Peyer's patch (tissue), 4 donors: ENCODE measurements at regions not wholly inside any gene's neighbourhood (a gene's known extent, or its start where the extent isn't known, plus 50 kb on each side); places are given as distances from the start of the nearest gene placed in this dataset.
A peak's percentile ranks its signal among the peaks of the same experiment; 100 is the strongest.

Experiments used
- DNase-seq, 3 donors: peaks; one replicate each; pipeline ENCODE4 v3.0.0-alpha.2; 2017 to 2019
- H3K27ac ChIP-seq, 4 donors: fragments of 200-600 bp; sonication (generic); one replicate each; pipeline ENCODE4 v1.5.1; 2016 to 2019
- H3K27me3 ChIP-seq, 2 donors: fragments of 200-600 bp; sonication (generic); one replicate each; pipeline ENCODE4 v1.5.1; 2019
- H3K36me3 ChIP-seq, 3 donors: fragments of 200-600 bp; sonication (generic); one replicate each; pipeline ENCODE4 v1.5.1; 2016 to 2019
- H3K4me1 ChIP-seq, 4 donors: fragments of 200-600 bp; sonication (generic); one replicate each; pipeline ENCODE4 v1.5.1; 2016 to 2019
- H3K4me3 ChIP-seq, 4 donors: fragments of 200-600 bp; sonication (generic); 1 replicate in 3 of 4; 2 replicates in 1 of 4; pipeline ENCODE4 v1.5.1; 2016 to 2019; ENCODE audit warnings: mild to moderate bottlenecking in 1 of 4
- H3K9me3 ChIP-seq, 4 donors: fragments of 200-600 bp; sonication (generic); one replicate each; pipeline ENCODE4 v1.5.1; 2016 to 2019; ENCODE audit warnings: mild to moderate bottlenecking in 1 of 4
- CTCF ChIP-seq, 6 experiments: fragments of 450-650 bp in 4 of 6; fragments of 200-600 bp in 2 of 6; sonication (generic) in 1 of 6; IDR thresholded peaks; one replicate each; pipeline ENCODE4 v1.5.1; 2017 to 2019; ENCODE audit warnings: antibody characterized with exemption in 6 of 6, mild to moderate bottlenecking in 3 of 6, moderate library complexity in 1 of 6
- POLR2A ChIP-seq, 2 donors: fragments of 450-650 bp; IDR thresholded peaks; one replicate each; pipeline ENCODE4 v1.5.1; 2017; ENCODE audit warnings: antibody characterized with exemption in 2 of 2, mild to moderate bottlenecking in 2 of 2, moderate library complexity in 2 of 2

DNA sequence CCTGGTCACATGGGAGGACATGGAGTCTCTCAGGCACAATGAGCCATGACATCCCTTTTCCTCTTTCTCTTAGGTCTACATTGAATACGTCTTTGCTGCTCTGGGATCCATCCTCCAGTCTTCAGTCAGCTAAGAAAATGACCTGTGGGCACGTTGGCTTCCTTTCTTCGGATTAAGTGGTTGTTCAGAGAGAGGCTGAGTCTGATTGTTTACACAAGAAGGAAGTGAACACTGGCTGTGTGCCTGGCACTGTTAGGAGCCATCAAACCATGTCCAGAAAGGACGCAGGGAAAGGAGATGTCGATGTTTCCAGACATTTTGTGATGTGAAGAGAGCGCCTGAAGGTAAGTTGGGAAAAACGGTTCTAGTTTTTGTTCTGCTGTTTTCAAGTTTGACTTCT lies 309.9 kb upstream of the CDYL start:
- Histone ChIP-seq H3K27me3 (no peaks in the 10 kb centered on the region), H3K36me3 (no peaks in the 10 kb centered on the region), H3K4me1 (no peaks in the 10 kb centered on the region), H3K9me3 (no peaks in the 10 kb centered on the region), H3K27ac (no peak overlapping the region), H3K4me3 (no peak overlapping the region)
- TF ChIP-seq CTCF (IDR thresholded peaks at IDR 0.05) (no peak), POLR2A (IDR thresholded peaks at IDR 0.05) (no peak)
- no peak for DNase-seq

GRCh38 chr6:4464638-4465037 lies 311.6 kb upstream of the CDYL start:
- no peaks in the 10 kb centered on the region for H3K4me1 ChIP-seq
- no peak overlapping the region for H3K4me3 ChIP-seq
- no peaks in the 10 kb centered on the region for H3K27me3 ChIP-seq
- no peak overlapping the region for H3K27ac ChIP-seq
- TF ChIP-seq CTCF (IDR thresholded peaks at IDR 0.05) (no peak), POLR2A (IDR thresholded peaks at IDR 0.05) (no peak)
- no peaks in the 10 kb centered on the region for H3K36me3 ChIP-seq
- no peaks in the 10 kb centered on the region for H3K9me3 ChIP-seq
- DNase-seq: no peak

- Histone ChIP-seq H3K27me3 (no peaks in the 10 kb centered on the region), H3K4me3 (no peak overlapping the region), H3K4me1 (no peaks in the 10 kb centered on the region), H3K9me3 (no peaks in the 10 kb centered on the region), H3K36me3 (no peaks in the 10 kb centered on the region), H3K27ac (no peak overlapping the region)
- TF ChIP-seq CTCF (IDR thresholded peaks at IDR 0.05) (no peak), POLR2A (IDR thresholded peaks at IDR 0.05) (no peak)
- no peak for DNase-seq
Measured at GRCh38 chr6:4463236-4463635, 313.0 kb upstream of the CDYL start.

GRCh38 chr6:4460586-4461475 lies 315.4 kb upstream of the CDYL start:
- Histone ChIP-seq H3K36me3 (no peaks in the 10 kb centered on the region), H3K4me3 (no peak overlapping the region), H3K4me1 (no peaks in the 10 kb centered on the region), H3K27me3 (no peaks in the 10 kb centered on the region), H3K27ac (no peak overlapping the region), H3K9me3 (no peaks in the 10 kb centered on the region)
- peak in 1 of 3 donors; percentile 59 for DNase-seq
- TF ChIP-seq POLR2A (IDR thresholded peaks at IDR 0.05): no peak
- no peak for TF ChIP-seq CTCF (IDR thresholded peaks at IDR 0.05)

GRCh38 chr6:4459996-4460395 lies 316.2 kb upstream of the CDYL start:
- no peaks in the 10 kb centered on the region for H3K4me1 ChIP-seq
- no peak overlapping the region for H3K4me3 ChIP-seq
- H3K36me3 ChIP-seq: no peaks in the 10 kb centered on the region
- no peak overlapping the region for H3K27ac ChIP-seq
- no peaks in the 10 kb centered on the region for H3K9me3 ChIP-seq
- TF ChIP-seq CTCF (IDR thresholded peaks at IDR 0.05) (no peak), POLR2A (IDR thresholded peaks at IDR 0.05) (no peak)
- DNase-seq: no peak
- no peaks in the 10 kb centered on the region for H3K27me3 ChIP-seq
